Brain microvascular endothelial cell (primary cell): ENCODE measurements at regions not wholly inside any gene's neighbourhood (a gene's known extent, or its start where the extent isn't known, plus 50 kb on each side); places are given as distances from the start of the nearest gene placed in this dataset.

Source experiments
- DNase-seq: peaks from one replicate; pipeline ENCODE4 v3.0.0-alpha.2; 2020
- H3K27ac ChIP-seq: fragments of 250-450 bp; sonication (Bioruptor Pico); 2 replicates; pipeline ENCODE4 v1.5.1; 2020; ENCODE audit warnings: mild to moderate bottlenecking, moderate library complexity
- H3K27me3 ChIP-seq: fragments of 250-450 bp; sonication (Bioruptor Pico); replicated peaks from 2 replicates; pipeline ENCODE4 v1.5.1; 2020; ENCODE audit warnings: mild to moderate bottlenecking
- H3K36me3 ChIP-seq: fragments of 250-450 bp; sonication (Bioruptor Pico); replicated peaks from 2 replicates; pipeline ENCODE4 v1.5.1; 2020; ENCODE audit warnings: mild to moderate bottlenecking
- H3K4me3 ChIP-seq: 2 replicates; pipeline ENCODE4 v1.5.1; 2011; ENCODE audit warnings: low read depth, mild to moderate bottlenecking, control low read depth, low read length, moderate library complexity
- in situ Hi-C: cut with HindIII; loops from 2 replicates; pipeline ENCODE4 v1.10.0; 2017; ENCODE audit warnings: low sequenced_read_pairs, low pct_ligation_motif_present
- TF ChIP-seq, protein P1 (sequence below): IDR thresholded peaks from 2 replicates; pipeline ENCODE4 v1.5.1; 2011; ENCODE audit warnings: low read depth, mild to moderate bottlenecking, moderate library complexity, low read length, control low read depth, inconsistent platforms; ENCODE audit errors: missing control alignments

DNA sequence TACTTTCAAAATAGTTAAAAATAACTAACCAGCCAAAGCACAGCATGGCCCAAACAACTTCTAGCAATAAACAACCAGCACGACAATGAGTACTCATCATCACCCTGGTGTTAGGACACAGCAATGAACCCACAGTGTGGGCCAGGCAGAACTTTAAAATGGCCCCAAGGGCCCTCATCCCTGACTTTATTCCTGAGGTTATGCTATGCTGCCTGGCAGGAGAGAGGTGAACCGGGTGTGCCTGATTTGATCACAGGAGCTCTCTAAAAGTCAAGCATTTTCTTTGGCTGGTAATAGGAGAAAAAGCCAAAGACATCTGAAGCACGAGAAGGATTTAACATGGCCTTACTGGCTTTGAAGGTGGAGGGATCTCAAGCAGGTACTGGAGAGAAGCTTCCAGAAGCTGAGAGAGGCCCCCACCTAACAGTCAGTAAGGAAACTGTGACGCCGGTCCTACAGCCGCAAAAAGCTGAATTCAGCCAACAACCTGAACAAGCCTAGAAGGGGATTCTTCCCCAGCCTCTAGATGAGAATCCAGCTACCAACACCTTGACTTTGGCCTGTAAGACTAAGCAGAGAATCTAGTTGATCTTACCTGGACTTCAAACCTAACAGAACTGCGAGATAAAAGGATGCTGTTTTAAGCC is 115.4 kb downstream of the DDX1 start:
- Histone ChIP-seq H3K4me3 (no peak overlapping the region), H3K27ac (no peak overlapping the region), H3K27me3 (no peaks in the 10 kb centered on the region), H3K36me3 (no peaks in the 10 kb centered on the region)
- no peak for DNase-seq
- in situ Hi-C loops = no loop called here
- TF ChIP-seq, protein P1, sequence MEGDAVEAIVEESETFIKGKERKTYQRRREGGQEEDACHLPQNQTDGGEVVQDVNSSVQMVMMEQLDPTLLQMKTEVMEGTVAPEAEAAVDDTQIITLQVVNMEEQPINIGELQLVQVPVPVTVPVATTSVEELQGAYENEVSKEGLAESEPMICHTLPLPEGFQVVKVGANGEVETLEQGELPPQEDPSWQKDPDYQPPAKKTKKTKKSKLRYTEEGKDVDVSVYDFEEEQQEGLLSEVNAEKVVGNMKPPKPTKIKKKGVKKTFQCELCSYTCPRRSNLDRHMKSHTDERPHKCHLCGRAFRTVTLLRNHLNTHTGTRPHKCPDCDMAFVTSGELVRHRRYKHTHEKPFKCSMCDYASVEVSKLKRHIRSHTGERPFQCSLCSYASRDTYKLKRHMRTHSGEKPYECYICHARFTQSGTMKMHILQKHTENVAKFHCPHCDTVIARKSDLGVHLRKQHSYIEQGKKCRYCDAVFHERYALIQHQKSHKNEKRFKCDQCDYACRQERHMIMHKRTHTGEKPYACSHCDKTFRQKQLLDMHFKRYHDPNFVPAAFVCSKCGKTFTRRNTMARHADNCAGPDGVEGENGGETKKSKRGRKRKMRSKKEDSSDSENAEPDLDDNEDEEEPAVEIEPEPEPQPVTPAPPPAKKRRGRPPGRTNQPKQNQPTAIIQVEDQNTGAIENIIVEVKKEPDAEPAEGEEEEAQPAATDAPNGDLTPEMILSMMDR = no peak

DNA sequence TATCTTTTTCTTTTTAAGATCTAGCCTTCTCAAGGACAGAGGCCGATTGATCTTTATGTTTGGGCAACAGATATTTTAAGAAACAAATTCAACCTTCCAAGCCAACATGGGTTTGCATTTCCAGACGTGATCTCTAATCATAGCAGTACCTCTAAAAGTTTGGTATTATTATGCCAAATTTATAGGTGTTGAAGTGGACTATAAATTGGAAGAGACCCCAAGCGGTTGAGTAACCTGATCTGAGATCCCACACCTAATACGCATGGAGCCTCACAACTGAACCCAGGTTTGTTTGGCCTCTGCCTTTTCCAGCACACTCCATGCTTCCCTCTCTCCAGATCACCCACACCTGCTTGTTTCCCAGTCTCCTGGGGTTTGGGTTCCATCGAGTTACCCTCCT is 116.5 kb downstream of the DDX1 start:
- Histone ChIP-seq H3K27me3 (no peaks in the 10 kb centered on the region), H3K27ac (no peak overlapping the region), H3K36me3 (no peaks in the 10 kb centered on the region), H3K4me3 (no peak overlapping the region)
- TF ChIP-seq, protein P1 = no peak
- no peak for DNase-seq
- in situ Hi-C loops = no loop called here

DNA sequence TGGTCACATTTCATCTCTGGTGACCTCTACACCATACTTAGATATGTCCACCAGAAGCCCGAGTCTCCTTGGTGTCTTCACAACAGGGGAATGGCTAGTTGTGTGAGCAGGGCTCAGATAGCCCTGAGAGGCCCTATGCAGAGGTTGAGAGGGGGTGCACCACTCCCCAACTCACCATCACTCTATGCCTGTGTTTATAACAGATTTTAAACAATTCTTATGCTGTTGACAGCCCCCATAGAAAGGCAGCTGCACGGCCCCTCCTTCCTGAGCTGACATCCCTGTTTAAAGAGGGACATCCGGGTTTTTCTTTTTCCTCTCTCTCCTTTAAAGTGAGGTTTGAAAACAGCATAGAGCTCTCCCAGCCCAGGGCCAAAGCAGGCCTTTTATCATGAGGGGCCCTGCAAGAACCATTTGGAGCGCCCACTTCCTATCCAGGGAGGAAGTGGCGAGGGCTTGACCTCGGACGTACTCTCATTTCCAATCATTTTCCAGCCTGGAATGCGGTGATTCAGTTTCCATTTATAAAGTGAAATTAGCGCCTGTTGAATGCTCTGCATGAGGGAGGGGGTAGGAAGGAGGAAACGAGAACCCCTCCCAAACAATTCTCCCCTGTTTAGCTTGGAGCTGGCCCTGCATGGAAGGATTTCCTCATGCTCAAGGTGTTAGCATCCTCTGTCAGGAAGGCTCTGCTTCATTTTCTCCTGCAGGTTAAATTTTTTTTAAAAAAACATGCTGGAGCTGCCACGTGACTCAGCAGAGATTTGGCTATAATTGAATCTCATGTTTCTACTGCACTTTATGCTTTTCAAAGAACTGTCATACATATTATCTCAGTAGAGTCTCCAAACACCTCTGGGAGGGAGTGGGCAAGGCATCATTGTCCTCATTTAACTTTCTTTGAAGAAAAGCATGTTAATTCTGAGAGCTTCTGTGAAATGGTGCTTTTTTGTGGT is 117.5 kb downstream of the DDX1 start:
- Histone ChIP-seq H3K27me3 (no peaks in the 10 kb centered on the region), H3K36me3 (no peaks in the 10 kb centered on the region), H3K4me3 (no peak overlapping the region), H3K27ac (no peak overlapping the region)
- no peak for DNase-seq
- in situ Hi-C loops = no loop called here
- TF ChIP-seq, protein P1 = no peak

DNA sequence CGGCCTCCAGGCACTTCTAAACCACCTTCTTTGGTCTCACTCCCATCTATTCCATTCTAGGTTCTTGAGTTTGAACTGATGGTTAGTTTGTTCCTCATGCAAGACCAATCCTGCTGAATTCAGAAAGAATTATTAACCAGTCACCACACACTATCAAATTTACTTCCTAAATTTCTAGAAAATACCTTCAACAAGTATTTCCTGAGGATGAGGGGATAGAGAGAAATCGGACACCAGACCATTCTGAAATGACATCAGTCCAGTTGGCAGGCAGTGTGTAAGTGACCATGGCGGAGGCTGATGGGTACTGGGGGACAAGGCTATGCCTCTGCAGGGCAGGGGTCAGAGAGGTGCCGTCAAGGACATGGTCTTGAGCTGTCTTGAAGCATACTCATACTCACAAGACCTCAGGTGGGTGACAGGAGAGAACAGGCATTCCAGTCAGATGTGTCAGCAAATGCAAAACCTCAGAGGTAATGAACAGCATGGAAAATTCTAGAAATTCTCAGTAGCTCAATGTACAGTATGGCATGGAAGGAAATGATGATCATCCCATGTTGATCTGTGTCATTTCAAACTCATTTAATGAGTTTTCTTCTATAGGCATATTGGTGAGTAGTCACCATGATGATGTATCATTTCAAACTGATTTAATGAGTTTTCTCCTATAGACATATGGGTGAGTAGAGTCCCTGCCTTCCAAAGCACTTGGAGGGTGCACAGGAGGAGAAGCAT is 119.6 kb downstream of the DDX1 start:
- no peaks in the 10 kb centered on the region for H3K27me3 ChIP-seq
- no peaks in the 10 kb centered on the region for H3K36me3 ChIP-seq
- TF ChIP-seq, protein P1 = no peak
- no peak for DNase-seq
- in situ Hi-C loops = no loop called here
- no peak overlapping the region for H3K4me3 ChIP-seq
- H3K27ac ChIP-seq = no peak overlapping the region

DNA sequence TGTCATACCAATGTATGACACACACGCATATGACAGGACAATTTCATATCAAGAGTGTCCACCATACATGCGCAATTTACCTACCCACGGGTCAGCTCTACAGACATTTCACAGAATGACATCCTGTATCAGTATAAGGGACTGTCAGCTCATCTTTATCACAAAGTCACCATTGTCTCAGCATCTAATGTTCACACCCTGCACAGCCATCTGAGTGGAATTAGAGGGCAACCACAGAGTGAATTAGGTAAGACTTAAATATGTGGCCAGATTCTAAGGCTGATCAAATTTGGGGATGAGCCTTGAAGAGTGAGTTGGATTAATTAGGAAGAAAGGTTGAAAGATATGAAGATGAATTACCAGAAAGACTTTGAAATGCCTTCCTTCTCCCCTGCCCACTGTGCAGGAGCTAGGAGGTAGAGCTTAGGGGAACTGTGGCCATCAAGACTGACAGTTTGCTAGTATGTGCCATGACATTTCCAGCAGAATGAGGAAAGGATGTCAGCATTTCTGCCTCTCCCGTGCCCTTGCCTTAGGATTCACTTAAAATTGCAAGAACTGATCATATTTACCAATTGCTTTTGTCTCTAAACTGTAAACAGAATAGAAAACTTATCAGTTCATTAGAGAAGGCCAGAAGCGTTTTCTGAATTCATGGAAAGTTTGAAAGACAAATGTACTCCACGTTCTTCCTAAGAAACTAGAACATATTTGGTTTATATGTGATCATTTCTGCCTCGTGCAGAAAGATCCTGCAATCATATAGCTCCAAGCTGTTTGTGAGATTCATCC is 121.1 kb downstream of the DDX1 start:
- TF ChIP-seq, protein P1 = no peak
- no peaks in the 10 kb centered on the region for H3K27me3 ChIP-seq
- no peak for DNase-seq
- no peak overlapping the region for H3K4me3 ChIP-seq
- no peaks in the 10 kb centered on the region for H3K36me3 ChIP-seq
- in situ Hi-C loops = no loop called here
- H3K27ac ChIP-seq = no peak overlapping the region
